ENCODE measurements at regions not wholly inside any gene's neighbourhood (a gene's known extent, or its start where the extent isn't known, plus 50 kb on each side); places are given as distances from the start of the nearest gene placed in this dataset.

DNA sequence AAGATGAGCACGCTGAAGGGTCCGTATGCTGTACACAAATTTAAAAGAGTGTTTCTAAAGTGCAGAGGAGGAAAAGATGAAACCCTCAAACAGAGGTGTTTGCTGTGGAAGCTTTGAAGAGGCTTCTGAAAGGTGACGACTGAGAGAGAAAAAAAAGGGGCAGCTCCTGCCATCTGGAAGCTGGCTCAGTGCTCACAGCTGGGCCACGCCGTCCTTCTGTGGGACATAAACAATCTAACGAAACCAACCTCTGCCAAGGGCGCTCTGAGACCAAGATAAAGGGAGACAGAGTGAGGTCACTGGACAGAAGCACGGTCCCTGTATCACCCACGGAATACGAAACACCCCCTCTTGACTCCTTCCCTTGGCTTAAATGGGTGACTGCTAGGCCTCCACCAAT lies 96.3 kb upstream of the SLC6A6 start:
- Mint-ChIP-seq H3K4me3 (no peak overlapping the region), H3K9me3 (no peaks in the 10 kb centered on the region), H3K4me1 (peaks cover 13% of the 10 kb centered on the region), H3K27ac (peak overlapping the region; percentile 28), H3K27me3 (ENCODE audit: insufficient read depth, low read depth) (peaks cover 11% of the 10 kb centered on the region), H3K36me3 (no peaks in the 10 kb centered on the region)
- Histone ChIP-seq H3K36me3 (no peaks in the 10 kb centered on the region), H3K4me2 (no peak overlapping the region), H3K27ac (no peak overlapping the region), H3K4me3 (no peak overlapping the region), H3K79me2 (ENCODE audit: low read depth) (no peaks in the 10 kb centered on the region), H2AFZ (replicated peaks) (no peak overlapping the region), H3K27me3 (no peaks in the 10 kb centered on the region), H4K20me1 (ENCODE audit: low read depth) (no peaks in the 10 kb centered on the region), H3K9me3 (ENCODE audit: low read depth) (no peaks in the 10 kb centered on the region), H3K9ac (no peak overlapping the region), H3K4me1 (no peaks in the 10 kb centered on the region), H3F3A (ENCODE audit: low read depth) (no peaks in the 10 kb centered on the region)
- TF ChIP-seq, protein P1, sequence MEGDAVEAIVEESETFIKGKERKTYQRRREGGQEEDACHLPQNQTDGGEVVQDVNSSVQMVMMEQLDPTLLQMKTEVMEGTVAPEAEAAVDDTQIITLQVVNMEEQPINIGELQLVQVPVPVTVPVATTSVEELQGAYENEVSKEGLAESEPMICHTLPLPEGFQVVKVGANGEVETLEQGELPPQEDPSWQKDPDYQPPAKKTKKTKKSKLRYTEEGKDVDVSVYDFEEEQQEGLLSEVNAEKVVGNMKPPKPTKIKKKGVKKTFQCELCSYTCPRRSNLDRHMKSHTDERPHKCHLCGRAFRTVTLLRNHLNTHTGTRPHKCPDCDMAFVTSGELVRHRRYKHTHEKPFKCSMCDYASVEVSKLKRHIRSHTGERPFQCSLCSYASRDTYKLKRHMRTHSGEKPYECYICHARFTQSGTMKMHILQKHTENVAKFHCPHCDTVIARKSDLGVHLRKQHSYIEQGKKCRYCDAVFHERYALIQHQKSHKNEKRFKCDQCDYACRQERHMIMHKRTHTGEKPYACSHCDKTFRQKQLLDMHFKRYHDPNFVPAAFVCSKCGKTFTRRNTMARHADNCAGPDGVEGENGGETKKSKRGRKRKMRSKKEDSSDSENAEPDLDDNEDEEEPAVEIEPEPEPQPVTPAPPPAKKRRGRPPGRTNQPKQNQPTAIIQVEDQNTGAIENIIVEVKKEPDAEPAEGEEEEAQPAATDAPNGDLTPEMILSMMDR (IDR thresholded peaks at IDR 0.05), result no peak
- TF ChIP-seq EZH2phosphoT487 (IDR thresholded peaks at IDR 0.05), result no peak
- no peak for TF ChIP-seq EZH2 (IDR thresholded peaks at IDR 0.05)
- DNase-seq (ENCODE audit: low spot score), result no peak

DNA sequence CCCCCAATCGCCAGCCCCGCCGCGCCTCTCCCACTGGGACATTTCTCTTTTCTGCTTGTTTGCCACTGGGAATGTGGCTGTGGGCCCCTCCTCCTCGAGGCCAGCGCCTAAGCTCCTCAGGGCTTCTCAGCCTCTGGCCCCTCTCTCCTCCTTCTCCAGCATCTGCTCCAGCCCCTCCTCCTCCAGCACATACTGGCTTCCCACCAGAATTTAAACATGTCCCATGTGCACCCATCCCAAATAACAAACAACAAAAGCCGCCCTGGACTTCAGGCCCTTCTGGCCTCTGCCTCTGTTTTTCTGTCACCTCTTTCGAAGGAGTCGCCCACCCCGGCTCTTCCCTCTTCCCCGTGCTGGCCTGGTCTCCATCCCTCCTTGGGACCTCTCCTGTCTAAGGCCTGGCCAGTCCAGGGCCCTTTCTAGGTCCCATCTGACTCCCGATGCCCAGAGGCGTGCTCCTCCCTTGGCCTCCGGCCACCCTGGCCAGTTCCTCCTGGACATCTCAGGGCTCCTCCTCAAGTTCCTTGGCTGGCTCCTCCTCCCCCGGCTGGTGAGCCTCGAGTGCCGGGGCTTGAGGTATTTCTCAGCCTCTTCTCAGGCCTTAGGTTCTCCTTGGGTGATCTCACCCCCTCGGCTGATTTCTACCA lies 94.6 kb upstream of the SLC6A6 start:
- no peak overlapping the region for H3K4me2 ChIP-seq
- no peaks in the 10 kb centered on the region for H3F3A ChIP-seq (ENCODE audit: low read depth)
- no peaks in the 10 kb centered on the region for H3K79me2 ChIP-seq (ENCODE audit: low read depth)
- no peaks in the 10 kb centered on the region for H3K36me3 ChIP-seq
- Mint-ChIP-seq H3K4me3 (no peak overlapping the region), H3K36me3 (no peaks in the 10 kb centered on the region), H3K4me1 (peaks cover 7% of the 10 kb centered on the region), H3K27ac (no peak overlapping the region), H3K9me3 (no peaks in the 10 kb centered on the region), H3K27me3 (ENCODE audit: insufficient read depth, low read depth) (peaks cover 13% of the 10 kb centered on the region)
- H3K9ac ChIP-seq, result no peak overlapping the region
- H3K9me3 ChIP-seq (ENCODE audit: low read depth), result no peaks in the 10 kb centered on the region
- H3K4me3 ChIP-seq, result no peak overlapping the region
- no peak overlapping the region for H2AFZ ChIP-seq (replicated peaks)
- no peaks in the 10 kb centered on the region for H3K4me1 ChIP-seq
- DNase-seq (ENCODE audit: low spot score), result no peak
- H3K27me3 ChIP-seq, result peaks cover 8% of the 10 kb centered on the region
- H4K20me1 ChIP-seq (ENCODE audit: low read depth), result no peaks in the 10 kb centered on the region
- TF ChIP-seq, protein P1 (IDR thresholded peaks at IDR 0.05), result no peak
- TF ChIP-seq EZH2phosphoT487 (IDR thresholded peaks at IDR 0.05) (no peak), EZH2 (IDR thresholded peaks at IDR 0.05) (no peak)
- no peak overlapping the region for H3K27ac ChIP-seq

DNA sequence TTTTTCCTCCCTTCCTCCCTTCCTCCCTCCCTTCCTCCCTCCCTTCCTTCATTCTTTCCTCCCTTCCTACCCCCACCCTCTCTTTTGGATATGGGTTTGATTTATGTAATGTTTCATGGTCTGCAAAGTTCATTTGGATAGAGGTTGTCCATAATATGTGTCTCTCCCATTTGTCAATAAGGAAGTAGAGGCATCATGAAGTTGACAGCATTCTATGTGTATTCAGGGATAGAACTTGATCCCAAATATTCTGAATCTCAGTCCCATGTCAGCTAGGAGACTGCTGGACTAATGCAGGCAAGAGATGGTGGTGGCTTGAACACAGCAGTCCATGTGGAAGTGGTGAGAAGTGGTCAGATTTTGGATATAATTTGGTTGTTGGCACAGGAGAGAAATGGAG lies 90.7 kb upstream of the SLC6A6 start:
- Histone ChIP-seq H3K9me3 (ENCODE audit: low read depth) (no peaks in the 10 kb centered on the region), H2AFZ (replicated peaks) (no peak overlapping the region), H3K4me3 (no peak overlapping the region), H3K4me1 (no peaks in the 10 kb centered on the region), H3K79me2 (ENCODE audit: low read depth) (no peaks in the 10 kb centered on the region), H3K4me2 (no peak overlapping the region), H3K27me3 (peaks cover 11% of the 10 kb centered on the region), H3K27ac (no peak overlapping the region), H4K20me1 (ENCODE audit: low read depth) (no peaks in the 10 kb centered on the region), H3K9ac (no peak overlapping the region), H3K36me3 (no peaks in the 10 kb centered on the region), H3F3A (ENCODE audit: low read depth) (no peaks in the 10 kb centered on the region)
- no peaks in the 10 kb centered on the region for H3K36me3 Mint-ChIP-seq
- no peaks in the 10 kb centered on the region for H3K9me3 Mint-ChIP-seq
- H3K4me3 Mint-ChIP-seq, result no peak overlapping the region
- no peak for TF ChIP-seq EZH2phosphoT487 (IDR thresholded peaks at IDR 0.05)
- TF ChIP-seq, protein P1 (IDR thresholded peaks at IDR 0.05), result no peak
- no peak for TF ChIP-seq EZH2 (IDR thresholded peaks at IDR 0.05)
- DNase-seq (ENCODE audit: low spot score), result no peak
- H3K4me1 Mint-ChIP-seq, result peaks cover 2% of the 10 kb centered on the region
- no peak overlapping the region for H3K27ac Mint-ChIP-seq
- H3K27me3 Mint-ChIP-seq (ENCODE audit: insufficient read depth, low read depth), result peaks cover 14% of the 10 kb centered on the region
